ENCODE measurements at regions not wholly inside any gene's neighbourhood (a gene's known extent, or its start where the extent isn't known, plus 50 kb on each side); places are given as distances from the start of the nearest gene placed in this dataset.
A peak's percentile ranks its signal among the peaks of the same experiment; 100 is the strongest.
"Not testable (repeated sequence)": the region's sequence is repeated elsewhere in the genome, so short reads cannot be mapped to it uniquely, and the experiment has no call there.

DNA sequence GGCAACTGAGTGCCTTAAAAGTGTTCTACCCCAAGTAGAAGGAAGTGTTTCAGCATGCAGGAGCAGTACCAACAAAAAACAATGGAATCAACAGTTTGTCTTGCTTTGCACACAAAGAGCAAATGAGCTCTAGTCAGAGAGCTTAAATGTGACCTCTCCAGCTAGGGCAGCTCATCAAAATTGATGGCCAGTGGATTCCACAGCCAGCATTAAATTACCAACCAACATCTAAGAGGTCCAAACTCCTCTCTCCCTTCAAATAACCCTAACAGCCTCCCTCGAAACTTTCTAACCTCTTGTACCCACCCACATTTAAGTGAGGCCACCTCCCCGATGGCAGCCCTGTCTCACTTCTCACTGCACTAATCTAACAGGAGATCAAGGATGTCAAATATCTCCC, 219.9 kb downstream of the CHIC2 start:
- intact Hi-C loops (cut with DNase I): no loop called here
- ATAC-seq (no peak), DNase-seq (no peak)

DNA sequence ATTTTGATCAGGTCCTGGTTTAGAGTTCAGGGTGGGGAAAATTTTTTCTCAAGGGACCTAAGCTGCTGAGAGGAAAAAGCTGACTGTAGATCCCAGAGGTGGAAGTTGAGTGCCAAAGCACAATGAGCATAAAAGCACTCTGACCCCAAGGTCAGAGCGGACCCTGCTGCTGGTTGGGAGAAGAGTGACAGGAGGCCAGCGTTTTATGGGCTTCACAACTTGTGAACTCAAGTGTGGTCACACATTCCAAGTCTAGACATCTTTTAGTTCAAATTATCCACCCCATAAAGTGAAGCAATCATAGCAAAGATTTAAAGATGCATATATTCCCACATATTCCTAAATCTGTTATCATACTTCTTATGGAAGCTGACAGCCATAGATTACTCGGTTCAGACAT, 220.3 kb downstream of the CHIC2 start:
- no peak for ATAC-seq
- intact Hi-C loops (cut with DNase I): no loop called here

DNA sequence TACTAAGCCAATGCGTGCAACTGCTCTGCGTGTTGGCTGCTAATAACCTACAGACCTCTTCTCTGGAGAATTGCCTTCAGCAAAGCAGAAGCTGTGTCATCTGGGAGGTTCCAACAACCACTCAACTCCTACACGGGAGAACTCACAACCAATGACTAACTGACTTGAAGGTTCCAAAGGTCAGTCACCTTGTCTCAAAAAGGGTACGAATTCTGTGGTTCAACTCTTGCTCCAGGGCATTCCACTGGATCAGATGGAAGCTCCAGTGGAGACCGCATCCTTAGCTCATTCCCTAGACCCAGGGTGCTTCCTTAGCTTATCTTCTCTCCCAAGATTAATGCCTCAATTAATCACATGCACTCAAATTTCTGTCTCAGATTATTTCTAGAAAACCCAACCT, 222.7 kb downstream of the CHIC2 start:
- DNase-seq: no peak
- no peak for ATAC-seq
- intact Hi-C loops (cut with DNase I): no loop called here

More for the DNA sequence above, 220.3 kb downstream of the CHIC2 start:
- DNase-seq: no peak

DNA sequence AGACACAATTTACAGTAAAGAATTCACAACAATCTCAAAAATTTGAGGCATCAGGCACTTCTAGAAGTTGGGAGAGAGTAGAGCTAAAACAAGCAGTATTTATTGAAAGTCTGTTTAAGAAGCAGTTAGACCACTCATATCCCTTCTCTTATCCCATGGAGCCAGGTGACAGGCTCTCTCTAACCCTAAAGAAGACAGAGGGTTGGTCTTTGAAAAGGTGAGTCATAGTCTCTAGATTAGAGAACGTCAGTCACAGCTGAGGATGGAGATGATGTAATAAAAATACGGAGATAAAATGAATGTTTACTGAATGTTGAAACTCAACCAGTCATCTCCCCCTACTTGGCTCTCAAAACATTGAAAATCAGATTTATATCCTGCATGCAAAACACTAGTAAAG, 223.8 kb downstream of the CHIC2 start:
- ATAC-seq: peak in 1 of 2 donors; percentile 96
- intact Hi-C loops (cut with DNase I): no loop called here
- no peak for DNase-seq

DNA sequence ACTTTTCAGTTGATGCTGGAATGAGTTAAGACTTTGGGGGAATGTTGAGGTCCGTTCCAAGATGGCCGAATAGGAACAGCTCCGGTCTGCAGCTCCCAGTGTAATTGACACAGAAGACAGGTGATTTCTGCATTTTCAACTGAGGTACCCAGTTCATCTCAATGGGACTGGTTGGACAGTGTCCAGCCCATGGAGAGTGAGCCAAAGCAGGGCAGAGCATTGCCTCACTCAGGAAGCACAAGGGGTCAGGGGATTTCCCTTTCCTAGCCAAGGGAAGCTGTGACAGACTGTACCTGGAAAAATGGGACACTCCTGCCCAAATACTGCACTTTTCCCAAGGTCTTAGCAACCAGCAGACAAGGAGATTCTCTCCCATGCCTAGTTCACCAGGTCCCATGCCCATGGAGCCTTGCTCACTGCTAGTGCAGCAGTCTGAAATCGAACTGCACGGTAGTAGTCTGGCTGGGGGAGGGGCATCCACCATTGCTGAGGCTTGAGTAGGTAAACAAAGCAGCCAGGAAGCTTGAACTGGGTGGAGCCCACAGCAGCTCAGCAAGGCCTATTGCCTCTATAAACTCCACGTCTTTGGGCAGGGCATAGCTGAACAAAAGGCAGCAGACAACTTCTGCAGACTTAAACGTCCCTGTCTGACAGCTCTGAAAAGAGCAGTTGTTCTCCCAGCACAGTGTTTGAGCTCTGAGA, 231.0 kb downstream of the CHIC2 start:
- DNase-seq; ATAC-seq; intact Hi-C loops (cut with DNase I): not testable (repeated sequence)

DNA sequence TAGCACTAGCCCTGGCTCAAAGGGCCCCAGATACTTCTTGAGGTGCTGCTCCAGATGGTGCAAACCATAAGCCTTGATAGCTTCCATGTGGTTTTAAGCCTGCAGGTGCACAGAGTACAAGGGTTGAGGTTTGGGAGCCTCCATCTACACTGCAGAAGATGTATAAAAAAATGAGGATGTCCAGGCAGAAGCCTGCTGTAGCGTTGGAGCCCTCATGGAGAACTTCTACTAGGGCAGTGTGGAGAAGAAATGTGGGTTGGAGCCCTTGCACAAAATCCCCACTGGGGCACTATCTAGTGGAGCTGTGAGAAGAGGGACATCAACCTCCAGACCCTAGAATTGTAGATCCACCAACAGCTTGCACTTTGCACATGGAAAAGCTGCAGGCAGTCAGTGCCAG, 231.9 kb downstream of the CHIC2 start:
- intact Hi-C loops (cut with DNase I): no loop called here
- no peak for ATAC-seq
- no peak for DNase-seq

DNA sequence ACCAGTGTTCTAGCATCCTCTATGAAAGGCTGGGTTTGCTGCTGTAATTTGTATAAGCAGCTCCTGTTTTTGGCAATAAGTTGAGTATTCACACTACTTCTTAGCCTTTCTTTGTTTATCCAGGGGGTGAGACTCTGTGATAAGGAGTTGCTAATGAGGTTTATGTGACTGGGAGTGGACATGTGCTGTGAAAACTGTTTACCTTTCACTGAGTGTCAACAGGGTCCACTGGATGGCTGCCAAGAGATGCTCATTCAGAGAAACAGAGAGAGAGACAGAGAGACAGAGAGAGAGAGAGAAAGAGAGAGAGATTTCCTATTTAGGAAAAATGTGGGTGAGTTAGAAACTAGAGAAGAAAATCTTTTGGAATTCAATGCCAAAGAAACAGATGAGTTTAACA, 233.9 kb downstream of the CHIC2 start:
- intact Hi-C loops (cut with DNase I): no loop called here
- ATAC-seq: no peak
- DNase-seq: no peak

DNA sequence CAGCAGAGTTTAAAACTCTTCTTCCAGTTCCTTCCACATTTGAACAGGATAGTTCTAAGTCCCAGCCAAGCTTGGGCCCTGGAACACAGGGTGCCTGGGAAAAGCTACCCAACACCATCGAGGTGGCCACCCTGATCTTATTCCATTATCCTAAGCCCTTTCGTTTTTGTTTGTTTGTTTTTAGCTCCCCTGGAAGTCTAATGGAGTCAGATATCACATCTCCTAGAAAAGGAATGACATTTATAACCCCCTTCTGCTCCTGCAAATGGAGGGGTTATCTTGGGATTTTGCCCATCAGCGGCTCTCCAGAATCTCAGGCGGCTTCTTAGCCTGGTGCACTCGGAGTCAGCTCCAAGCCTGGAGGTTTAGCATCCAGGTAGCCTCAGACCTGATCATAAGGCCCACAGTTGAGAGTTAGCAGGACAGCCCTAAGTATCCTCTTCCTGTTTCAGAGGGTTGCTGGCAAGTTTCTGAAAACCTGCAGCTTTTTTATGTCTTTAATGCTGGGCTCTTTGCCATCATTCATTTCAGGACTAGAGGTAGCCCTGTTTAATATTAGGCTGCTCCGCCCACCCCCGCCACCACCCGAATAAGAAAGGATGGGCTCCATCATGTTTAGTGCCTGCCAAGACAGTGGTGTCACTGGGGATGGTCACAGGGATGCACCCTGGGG, 230.0 kb upstream of the LNX1 start:
- intact Hi-C loops (cut with DNase I): no loop called here
- no peak for ATAC-seq
- DNase-seq: no peak

DNA sequence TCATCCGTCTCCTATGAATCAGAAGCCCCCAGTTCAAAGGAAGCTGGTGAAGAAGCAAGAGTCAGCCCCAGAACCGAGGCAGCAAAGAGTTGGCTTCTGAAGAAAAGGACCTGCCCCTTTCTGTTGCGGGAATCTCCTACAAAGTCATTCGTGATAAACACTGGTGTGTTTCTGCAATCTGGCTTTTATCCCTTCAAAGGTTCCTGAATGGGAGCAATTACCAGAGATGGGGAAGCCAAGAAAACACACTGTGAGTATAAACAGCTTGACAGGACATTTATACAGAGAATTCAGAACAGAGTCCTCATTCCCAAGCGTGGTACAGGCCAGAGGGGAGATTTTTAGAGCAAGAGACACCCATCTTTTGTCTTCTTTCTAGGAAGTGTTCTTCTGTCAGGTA, 226.8 kb upstream of the LNX1 start:
- intact Hi-C loops (cut with DNase I): no loop called here
- ATAC-seq: no peak
- no peak for DNase-seq

DNA sequence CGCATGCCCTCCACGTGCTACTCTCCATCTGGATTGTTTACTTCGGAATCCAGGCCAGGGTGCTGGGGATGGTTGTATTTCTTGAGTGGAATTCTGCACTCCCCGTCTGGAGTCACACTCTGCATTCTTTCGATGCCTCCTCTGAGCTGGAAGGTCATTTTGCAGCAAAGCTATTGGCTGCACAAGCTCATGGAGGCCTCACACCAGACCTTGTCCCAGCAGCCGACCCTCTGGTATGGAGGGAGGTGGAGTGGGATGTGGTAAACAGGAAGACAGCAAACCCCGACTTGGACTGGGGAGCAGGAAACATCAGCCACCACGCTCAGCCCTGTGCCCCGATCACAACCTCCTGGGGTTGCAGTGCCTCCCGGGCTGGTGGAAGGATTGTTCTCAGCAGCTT, 225.3 kb upstream of the LNX1 start:
- ATAC-seq (no peak), DNase-seq (no peak)
- intact Hi-C loops (cut with DNase I): no loop called here

DNA sequence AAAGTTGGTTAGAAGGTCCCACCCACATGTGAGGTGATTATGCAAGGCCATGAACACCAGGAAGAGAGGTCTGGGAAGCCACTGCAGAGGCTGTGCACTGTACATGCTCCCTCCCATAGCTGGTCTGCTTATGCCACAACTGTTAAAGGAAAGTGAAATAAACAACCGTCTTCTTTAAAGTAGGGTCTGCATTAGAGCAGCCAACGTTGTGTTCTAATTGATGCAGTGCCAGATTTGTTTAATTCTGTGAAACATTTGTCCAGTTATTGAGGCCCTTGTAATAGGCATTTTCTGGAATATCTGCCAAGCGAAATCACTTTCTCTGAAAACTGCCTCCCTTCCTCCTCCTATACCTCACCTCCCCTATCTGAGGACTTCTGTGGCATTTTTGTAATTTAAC, 224.0 kb upstream of the LNX1 start:
- intact Hi-C loops (cut with DNase I): no loop called here
- no peak for ATAC-seq
- no peak for DNase-seq

DNA sequence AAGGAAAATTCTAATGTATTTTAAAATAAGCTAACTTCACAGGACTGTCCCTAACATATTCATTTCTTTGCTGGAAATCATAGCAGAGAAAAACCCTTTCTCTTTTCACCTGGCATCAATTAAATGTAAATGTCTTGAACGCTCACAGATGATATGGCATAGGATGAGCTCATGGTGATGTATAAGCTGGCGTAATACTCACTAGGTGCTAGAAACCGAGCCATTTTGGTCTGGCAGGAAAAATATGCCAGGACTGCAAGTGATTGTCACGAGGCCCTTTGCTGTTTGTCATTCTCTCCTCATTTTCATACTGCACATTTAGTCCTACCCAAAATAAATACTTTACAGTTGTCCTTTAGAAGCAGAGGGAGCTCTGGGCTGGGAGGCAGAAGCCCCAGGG, 222.7 kb upstream of the LNX1 start:
- intact Hi-C loops (cut with DNase I): no loop called here
- no peak for ATAC-seq
- no peak for DNase-seq

DNA sequence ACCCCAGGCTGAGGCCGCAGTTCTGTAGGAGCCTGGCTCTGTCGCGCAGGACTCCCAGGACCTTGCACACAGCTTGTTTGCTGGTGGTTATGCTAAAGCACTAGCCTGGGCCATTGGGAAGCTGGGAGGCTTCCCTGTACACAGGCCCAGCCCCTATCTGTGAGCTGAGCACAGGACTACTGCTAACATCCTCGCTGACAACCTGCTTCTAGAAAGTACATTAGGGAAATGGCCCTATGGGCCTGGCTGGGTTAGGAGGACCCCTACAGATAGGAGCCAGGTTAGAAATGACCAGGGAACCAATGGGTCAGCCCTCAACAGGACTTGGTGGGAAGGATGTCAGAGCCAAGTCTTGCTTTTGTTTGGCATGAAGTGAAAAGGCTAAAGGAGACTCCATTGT, 219.4 kb upstream of the LNX1 start:
- no peak for ATAC-seq

DNA sequence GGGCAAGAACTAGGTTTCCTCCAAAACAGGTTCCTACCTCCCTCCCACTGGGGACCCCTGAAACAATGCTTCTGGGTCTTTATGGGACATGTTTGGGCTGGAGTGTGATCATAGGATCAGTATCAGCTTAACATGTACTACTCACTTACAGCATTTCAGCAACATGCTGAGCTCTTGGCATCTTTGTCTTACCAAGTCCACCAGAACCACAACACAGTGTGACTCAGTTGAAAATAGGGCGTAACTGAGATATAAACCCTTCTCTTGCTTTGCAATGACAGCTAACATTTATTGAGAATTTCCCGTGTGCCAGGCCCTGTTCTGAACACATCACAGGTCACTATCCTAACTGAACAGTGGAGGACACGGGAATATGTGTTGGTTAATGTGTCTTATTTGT, 218.5 kb upstream of the LNX1 start:
- intact Hi-C loops (cut with DNase I): no loop called here
- ATAC-seq (no peak), DNase-seq (no peak)

More for the DNA sequence above, 219.4 kb upstream of the LNX1 start:
- intact Hi-C loops (cut with DNase I): no loop called here
- no peak for DNase-seq

DNA sequence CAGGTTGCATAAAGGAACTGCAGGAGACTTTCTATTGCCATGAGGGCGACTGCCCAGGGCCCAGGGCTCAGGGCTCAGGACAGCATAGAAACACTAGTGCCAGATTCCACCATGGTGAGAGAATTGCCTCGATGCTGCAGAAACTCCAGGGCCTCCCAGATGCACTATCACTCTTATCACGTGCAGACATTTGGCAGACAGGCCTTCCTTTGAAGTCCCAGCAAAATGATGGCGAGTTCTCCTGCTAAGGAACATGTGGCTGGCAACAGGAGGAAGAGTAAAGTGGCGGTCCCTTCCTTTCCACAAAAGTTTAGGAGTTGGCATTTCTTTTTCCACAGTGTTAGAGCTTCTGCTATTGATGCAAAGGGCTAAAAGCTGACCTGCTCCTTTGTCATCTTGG, 214.0 kb upstream of the LNX1 start:
- DNase-seq (no peak), ATAC-seq (no peak)
- intact Hi-C loops (cut with DNase I): no loop called here

DNA sequence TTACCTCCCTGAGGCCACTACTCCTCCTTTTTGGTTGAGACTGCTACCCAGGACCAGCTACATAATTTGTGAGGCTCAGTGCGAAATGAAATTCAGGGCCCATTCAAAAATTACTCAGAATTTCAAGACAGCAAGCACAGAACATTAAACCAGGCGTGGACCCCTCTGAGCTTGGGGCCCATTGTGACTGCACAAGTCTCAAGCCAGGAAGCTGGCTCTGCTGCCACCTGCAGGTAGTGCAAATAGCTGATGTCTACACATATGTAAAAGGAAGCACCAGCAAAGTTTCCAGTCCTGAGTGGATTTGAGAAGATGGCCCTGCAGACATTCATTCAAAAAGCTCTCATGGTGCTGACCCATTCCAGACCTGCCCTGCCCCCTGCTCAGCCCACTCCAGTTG, 213.4 kb upstream of the LNX1 start:
- intact Hi-C loops (cut with DNase I): no loop called here
- DNase-seq: no peak
- no peak for ATAC-seq

DNA sequence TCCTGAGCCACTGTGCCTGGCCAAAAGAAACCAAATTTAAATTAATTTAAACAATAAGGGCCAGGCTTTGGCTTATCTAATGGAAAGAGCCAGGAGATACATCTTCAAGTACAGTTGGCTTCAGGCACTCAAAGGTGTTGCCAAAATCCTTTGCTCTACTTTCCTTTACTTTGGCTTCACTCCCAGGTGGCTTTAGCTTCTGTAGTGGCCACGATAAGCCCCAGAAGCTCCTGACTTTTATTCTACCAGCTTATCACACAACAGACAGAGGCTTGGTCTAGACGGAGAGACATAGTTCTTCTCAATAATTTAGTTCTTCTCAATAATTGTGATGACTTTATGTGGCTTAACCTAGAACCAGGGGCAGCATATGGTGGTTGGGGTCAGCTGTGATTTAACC, 211.2 kb upstream of the LNX1 start:
- no peak for DNase-seq
- intact Hi-C loops (cut with DNase I): no loop called here
- ATAC-seq: peak; percentile 5 to 49

DNA sequence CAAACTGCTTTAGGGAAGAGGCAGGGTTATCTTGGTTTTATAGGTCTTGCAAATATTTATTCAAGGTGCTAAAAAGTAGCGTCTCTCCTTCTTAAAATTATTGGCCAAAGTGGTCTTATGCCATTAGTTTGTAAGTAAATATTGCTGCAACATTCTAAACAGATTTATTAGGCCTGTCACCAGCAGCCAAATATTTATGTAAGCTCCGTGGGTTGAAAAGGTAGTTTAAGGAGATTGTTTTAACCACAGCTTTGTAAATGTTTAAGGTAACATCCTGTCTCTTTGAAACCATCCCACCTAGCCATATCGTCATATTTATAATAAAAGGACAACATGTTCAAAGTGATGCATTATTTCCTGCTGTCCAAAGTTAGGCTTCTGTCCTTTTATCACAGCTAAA, 210.1 kb upstream of the LNX1 start:
- DNase-seq (no peak), ATAC-seq (no peak)
- intact Hi-C loops (cut with DNase I): no loop called here

DNA sequence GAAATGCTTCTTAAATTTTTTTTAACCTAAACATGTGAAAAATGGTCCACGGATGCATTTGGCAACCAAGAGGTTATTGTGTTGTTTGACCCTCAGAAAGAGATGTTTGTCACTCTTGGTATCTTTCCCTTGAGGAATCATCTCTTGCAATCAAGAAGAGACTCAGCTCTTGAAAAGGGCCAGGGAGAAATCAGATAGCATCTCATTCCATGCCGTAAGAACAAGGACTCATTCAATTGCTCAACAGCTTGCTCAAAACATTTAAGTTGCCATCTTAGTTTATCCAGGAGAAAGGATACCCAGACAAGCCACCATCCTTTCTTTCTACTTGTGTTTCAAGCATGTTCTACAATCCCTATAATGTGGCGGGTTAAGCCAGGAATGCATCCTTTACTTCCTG, 209.5 kb upstream of the LNX1 start:
- no peak for ATAC-seq
- intact Hi-C loops (cut with DNase I): no loop called here

DNA sequence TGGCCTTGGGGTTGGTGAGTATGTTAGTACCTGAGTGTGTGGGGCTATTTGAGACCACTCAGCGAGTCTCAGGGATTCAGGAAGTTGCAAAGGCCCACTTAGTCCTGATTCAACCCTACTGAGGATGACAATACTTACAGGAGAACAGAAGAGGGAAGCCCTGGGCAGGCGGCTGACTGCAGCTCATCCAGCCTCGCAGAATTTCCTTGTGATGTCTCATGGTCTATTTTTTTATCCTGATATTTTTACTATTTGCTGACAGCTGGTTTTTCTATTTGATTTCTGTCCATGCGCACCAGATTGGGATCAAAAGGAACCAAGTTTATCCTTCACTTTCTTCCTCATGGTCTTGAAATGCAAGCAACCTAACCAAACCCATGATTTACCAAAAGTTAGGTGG, 201.8 kb upstream of the LNX1 start:
- no peak for DNase-seq
- ATAC-seq: no peak
- intact Hi-C loops (cut with DNase I): no loop called here

More for the DNA sequence above, 209.5 kb upstream of the LNX1 start:
- no peak for DNase-seq

DNA sequence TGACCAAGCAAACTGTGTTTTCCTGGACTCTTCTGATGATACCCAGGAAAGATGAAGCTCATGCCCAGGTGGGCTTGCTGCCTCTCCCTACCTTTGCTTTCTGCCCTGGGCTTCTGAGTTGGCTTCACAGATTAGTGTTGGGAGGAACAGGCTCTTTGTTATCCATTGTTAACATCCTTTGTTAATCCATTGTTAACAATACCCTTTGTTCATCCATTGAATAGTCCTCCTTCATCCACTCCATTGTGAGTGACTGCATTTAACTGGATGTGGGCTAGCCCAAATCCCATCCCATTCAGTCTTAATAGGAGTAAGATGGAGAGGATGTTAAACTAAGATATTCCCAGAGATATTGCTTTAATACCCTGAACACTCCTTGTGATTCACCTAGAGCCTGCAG, 199.0 kb upstream of the LNX1 start:
- DNase-seq (no peak), ATAC-seq (no peak)
- intact Hi-C loops (cut with DNase I): no loop called here
